Activated T-helper 17 cell treated with anti-CD3 and anti-CD28 coated beads, Interleukin-2, amount 50 U/mL, for 72 hours (primary cell): ENCODE measurements at regions not wholly inside any gene's neighbourhood (a gene's known extent, or its start where the extent isn't known, plus 50 kb on each side); places are given as distances from the start of the nearest gene placed in this dataset.

Experiments used
- ATAC-seq: fragments of 150-1000 bp; cut with Tn5 transposase; replicated peaks from 2 replicates; pipeline ENCODE4 v1.10.0; 2021; ENCODE audit warnings: mild to moderate bottlenecking, moderate library complexity
- H3K27ac Mint-ChIP-seq: one replicate; pipeline ENCODE4 v1.8.0; 2022; ENCODE audit warnings: mixed read lengths
- H3K27me3 Mint-ChIP-seq: one replicate; pipeline ENCODE4 v1.8.0; 2022; ENCODE audit warnings: mixed read lengths
- H3K36me3 Mint-ChIP-seq: one replicate; pipeline ENCODE4 v1.8.0; 2022; ENCODE audit warnings: low read depth, mild to moderate bottlenecking, mixed read lengths
- H3K4me1 Mint-ChIP-seq: one replicate; pipeline ENCODE4 v1.8.0; 2022; ENCODE audit warnings: mixed read lengths
- H3K4me3 Mint-ChIP-seq: one replicate; pipeline ENCODE4 v1.8.0; 2022; ENCODE audit warnings: mild to moderate bottlenecking, mixed read lengths
- H3K9me3 Mint-ChIP-seq: one replicate; pipeline ENCODE4 v1.8.0; 2022; ENCODE audit warnings: mixed read lengths

DNA sequence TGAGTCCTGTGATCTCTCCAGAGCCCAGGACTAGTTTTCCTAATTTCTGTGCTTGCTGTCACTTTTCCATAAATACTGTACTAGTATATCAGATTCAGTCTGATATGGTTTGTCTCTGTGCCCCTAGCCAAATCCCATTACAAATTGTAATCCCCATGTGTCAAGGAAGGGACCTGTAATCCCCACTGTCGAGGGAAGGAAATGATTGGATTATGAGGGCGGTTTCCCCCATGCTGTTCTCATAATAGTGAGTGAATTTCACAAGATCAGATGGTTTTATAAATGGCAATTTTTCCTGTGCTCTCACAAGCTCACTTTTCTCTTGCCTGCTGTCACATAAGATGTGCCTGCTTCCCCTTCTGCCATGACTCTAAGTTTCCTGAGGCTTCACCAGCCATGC lies 54.8 kb upstream of the IFRD1 start:
- no peak for ATAC-seq
- H3K36me3 Mint-ChIP-seq = no peaks in the 10 kb centered on the region
- peaks cover 29% of the 10 kb centered on the region for H3K4me1 Mint-ChIP-seq
- no peaks in the 10 kb centered on the region for H3K27me3 Mint-ChIP-seq
- no peaks in the 10 kb centered on the region for H3K9me3 Mint-ChIP-seq
- no peak overlapping the region for H3K27ac Mint-ChIP-seq
- no peak overlapping the region for H3K4me3 Mint-ChIP-seq

DNA sequence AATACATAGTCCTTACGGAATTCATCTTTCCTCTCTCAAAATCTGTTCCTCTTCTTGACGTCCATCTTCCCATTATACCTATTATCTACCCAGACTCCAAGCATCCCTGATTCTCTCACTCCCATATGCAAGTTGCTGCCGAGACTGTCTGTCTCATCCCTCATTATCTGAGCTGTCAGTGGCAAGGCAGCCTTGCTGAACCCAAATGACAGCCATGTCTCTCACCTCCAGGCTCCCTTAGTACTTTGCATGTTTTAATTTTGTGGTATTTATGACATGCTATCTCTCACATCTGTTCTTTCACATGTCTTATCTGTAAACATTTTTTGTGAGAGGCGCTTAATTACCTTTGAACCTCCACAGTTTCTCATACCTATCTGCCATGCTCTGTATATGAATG lies 54.4 kb upstream of the IFRD1 start:
- Mint-ChIP-seq H3K27ac (no peak overlapping the region), H3K4me3 (no peak overlapping the region), H3K9me3 (no peaks in the 10 kb centered on the region), H3K27me3 (no peaks in the 10 kb centered on the region), H3K36me3 (no peaks in the 10 kb centered on the region), H3K4me1 (peaks cover 27% of the 10 kb centered on the region)
- ATAC-seq = no peak

DNA sequence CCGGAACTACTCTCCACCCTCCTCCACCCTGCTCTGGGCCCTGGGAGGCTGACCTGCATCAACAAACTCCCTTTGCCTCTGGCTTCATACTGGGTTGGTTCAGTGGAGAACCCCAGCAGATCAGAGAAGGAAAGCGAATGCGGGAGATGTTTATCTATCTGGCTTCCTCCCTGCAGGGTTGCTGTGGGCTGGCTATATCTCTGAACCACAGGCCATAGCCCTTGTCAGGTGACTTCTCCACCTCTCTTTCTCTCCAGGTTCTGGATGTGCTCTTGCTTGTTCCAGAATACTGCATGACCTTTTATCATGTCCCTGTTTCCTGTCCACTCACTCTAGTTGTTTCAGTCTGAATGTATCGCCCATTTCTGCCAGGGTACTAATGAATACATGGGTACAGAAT lies 51.7 kb upstream of the IFRD1 start:
- Mint-ChIP-seq H3K27ac (peak overlapping the region; percentile 20), H3K4me3 (peak overlapping the region; percentile 11), H3K4me1 (peaks cover 24% of the 10 kb centered on the region), H3K9me3 (no peaks in the 10 kb centered on the region), H3K27me3 (no peaks in the 10 kb centered on the region), H3K36me3 (no peaks in the 10 kb centered on the region)
- peak; percentile 79 for ATAC-seq

DNA sequence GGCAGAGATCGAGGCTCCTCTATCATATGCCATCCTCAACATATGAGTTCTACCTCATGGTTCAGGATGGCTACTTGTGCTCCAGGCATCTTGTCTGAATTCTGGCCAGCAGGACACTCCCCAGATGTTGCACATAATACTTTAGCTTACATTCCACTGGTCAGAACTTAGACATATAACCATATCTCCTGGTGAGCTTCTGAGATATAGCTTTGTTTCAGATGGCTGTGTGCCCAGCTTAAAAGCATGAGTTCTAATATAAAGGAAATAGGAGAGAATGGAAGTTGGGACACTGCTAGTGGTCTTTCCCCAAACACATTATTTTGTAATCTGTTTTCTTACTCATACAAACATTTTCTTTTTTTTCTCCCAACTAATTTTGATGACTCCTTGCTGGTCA lies 50.8 kb upstream of the IFRD1 start:
- no peak for ATAC-seq
- no peaks in the 10 kb centered on the region for H3K36me3 Mint-ChIP-seq
- peaks cover 1% of the 10 kb centered on the region for H3K9me3 Mint-ChIP-seq

DNA sequence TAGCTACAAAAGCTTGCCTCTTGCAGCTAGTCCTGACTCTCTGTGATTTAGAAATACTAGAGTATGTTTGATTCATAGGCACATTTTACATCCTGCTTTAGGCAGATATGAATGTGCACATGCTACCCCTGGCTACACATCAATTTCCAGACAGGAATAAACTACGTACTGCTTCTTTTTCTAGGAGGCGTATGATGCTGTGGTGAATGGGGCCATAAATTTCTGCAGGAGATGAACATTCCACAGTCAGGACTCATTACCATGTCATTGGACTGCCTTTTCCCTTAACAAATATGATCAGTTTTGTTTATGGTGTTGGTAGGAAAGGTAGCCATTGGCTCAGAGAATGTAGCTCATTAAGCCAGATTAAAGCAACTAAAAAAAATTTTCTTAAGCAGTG lies 50.1 kb upstream of the IFRD1 start:
- H3K9me3 Mint-ChIP-seq = peaks cover 4% of the 10 kb centered on the region
- no peak overlapping the region for H3K4me3 Mint-ChIP-seq
- H3K27me3 Mint-ChIP-seq = peaks cover 4% of the 10 kb centered on the region
- no peaks in the 10 kb centered on the region for H3K36me3 Mint-ChIP-seq
- H3K27ac Mint-ChIP-seq = no peak overlapping the region
- no peak for ATAC-seq
- peaks cover 24% of the 10 kb centered on the region for H3K4me1 Mint-ChIP-seq

More for the DNA sequence above, 50.8 kb upstream of the IFRD1 start:
- peaks cover 24% of the 10 kb centered on the region for H3K4me1 Mint-ChIP-seq
- no peak overlapping the region for H3K27ac Mint-ChIP-seq
- H3K4me3 Mint-ChIP-seq = no peak overlapping the region
- H3K27me3 Mint-ChIP-seq = peaks cover under 1% of the 10 kb centered on the region
